ENCODE measurements at regions not wholly inside any gene's neighbourhood (a gene's known extent, or its start where the extent isn't known, plus 50 kb on each side); places are given as distances from the start of the nearest gene placed in this dataset.

- H3K9ac ChIP-seq (ENCODE audit: control insufficient read depth, insufficient read depth, low read length): no peak overlapping the region
- intact Hi-C loops (cut with micrococcal nuclease; ENCODE audit: unreplicated experiment) (no loop called here), in situ Hi-C loops (cut with MboI) (no loop called here)
- no peaks in the 10 kb centered on the region for H4K20me1 ChIP-seq (ENCODE audit: control insufficient read depth, insufficient read depth)
- no peak overlapping the region for H3K4me2 ChIP-seq (ENCODE audit: control insufficient read depth, insufficient read depth)
- no peak overlapping the region for H3K4me3 ChIP-seq
- no peaks in the 10 kb centered on the region for H3K4me1 ChIP-seq (ENCODE audit: control insufficient read depth, insufficient read depth, low read length)
- H3K9me3 ChIP-seq (replicated peaks; ENCODE audit: control insufficient read depth, insufficient read depth, low read length): no peaks in the 10 kb centered on the region
- no peaks in the 10 kb centered on the region for H3K36me3 ChIP-seq (ENCODE audit: control insufficient read depth in 2 of 2, insufficient read depth in 2 of 2, low read length in 1 of 2)
- no peak overlapping the region for H3K27ac ChIP-seq (ENCODE audit: control insufficient read depth, insufficient read depth)
- POLR2A ChIA-PET: no interaction called here
- SMC1A ChIA-PET (ENCODE audit: uncharacterized antibody, unreplicated experiment): no interaction called here
- no peak for DNase-seq (ENCODE audit: low read depth, low spot score)
- CTCF ChIA-PET: no interaction called here
- no peak overlapping the region for H2AFZ ChIP-seq (ENCODE audit: control insufficient read depth, low read depth, low read length)
- FAIRE-seq: peak; percentile 7
- no peaks in the 10 kb centered on the region for H3K27me3 ChIP-seq (replicated peaks in 1 of 2; ENCODE audit: control insufficient read depth in 2 of 2, insufficient read depth in 2 of 2, low read length in 1 of 2)
- no peak for ATAC-seq
- RAD21 ChIA-PET (ENCODE audit: unreplicated experiment): no interaction called here
- 6% methylated on average over 5 of the region's 5 CpGs for WGBS (ENCODE audit: insufficient coverage, insufficient replicate concordance, low lambda C conversion rate, missing lambda C conversion rate)
- TF ChIP-seq PBX3 (IDR thresholded peaks at IDR 0.05; ENCODE audit: insufficient replicate concordance, low read depth, low read length) (no peak), KLF5 (IDR thresholded peaks at IDR 0.05; ENCODE audit: partially characterized antibody) (no peak), FOXK2 (IDR thresholded peaks at IDR 0.05) (no peak), SIN3A (IDR thresholded peaks at IDR 0.05; ENCODE audit: low read depth, low read length) (no peak), BMI1 (IDR thresholded peaks at IDR 0.05; ENCODE audit: borderline replicate concordance) (no peak), POLR2AphosphoS2 (IDR thresholded peaks at IDR 0.05; ENCODE audit: low read depth, low read length) (no peak), MLLT1 (IDR thresholded peaks at IDR 0.05) (no peak), TCF12 (IDR thresholded peaks at IDR 0.05; ENCODE audit: low read depth, low read length) (no peak), RUNX3 (IDR thresholded peaks at IDR 0.05; ENCODE audit: low read length) (no peak), HSF1 (IDR thresholded peaks at IDR 0.05; ENCODE audit: low read depth, low read length) (no peak), EGR1 (IDR thresholded peaks at IDR 0.05; ENCODE audit: borderline replicate concordance in 1 of 2, low read depth in 2 of 2, low read length in 2 of 2) (no peak), BCL3 (IDR thresholded peaks at IDR 0.05; ENCODE audit: borderline replicate concordance, insufficient read depth, low read depth, low read length, poor library complexity, severe bottlenecking) (no peak)
- no TSS peak for BruUV-seq (replicated peaks)
- H3K79me2 ChIP-seq (ENCODE audit: control insufficient read depth, insufficient read depth, low read length): no peaks in the 10 kb centered on the region
These were observed 1841.0 kb upstream of the PCDH7 start for GRCh38 chr4:28879178-28879577.

All from GM12878 (cell line).